HepG2 (cell line): ENCODE measurements at regions not wholly inside any gene's neighbourhood (a gene's known extent, or its start where the extent isn't known, plus 50 kb on each side); places are given as distances from the start of the nearest gene placed in this dataset.

Experiments used
- CREM ChIP-seq, 2 experiments: sonication (generic) in 1 of 2; formaldehyde crosslinking in 1 of 2; IDR thresholded peaks; 2 replicates each; pipeline versions ENCODE4 v1.4.0 to v1.6.1; 2016 to 2020; ENCODE audit warnings: antibody characterized with exemption in 1 of 2, mild to moderate bottlenecking in 1 of 2, missing genetic modification reagents in 1 of 2
- HMG20A ChIP-seq: IDR thresholded peaks from 2 replicates; pipeline ENCODE4 v1.6.1; 2016; ENCODE audit warnings: borderline replicate concordance
- MIER2 ChIP-seq: IDR thresholded peaks from 2 replicates; pipeline ENCODE4 v1.6.1; 2016; ENCODE audit warnings: missing biosample characterization, missing genetic modification reagents
- MLX ChIP-seq: IDR thresholded peaks from 2 replicates; pipeline ENCODE4 v1.6.1; 2016
- NCOR1 ChIP-seq: fragments of 200-600 bp; sonication (generic); IDR thresholded peaks from 2 replicates; pipeline ENCODE4 v1.7.0; 2017; ENCODE audit warnings: antibody characterized with exemption, low read length, borderline replicate concordance
- SOX6 ChIP-seq, 2 experiments: fragments of 450-650 bp in 1 of 2; sonication (generic) in 1 of 2; formaldehyde crosslinking in 1 of 2; IDR thresholded peaks; 2 replicates each; pipeline versions ENCODE4 v1.4.0 to v1.6.1; 2017 to 2020; ENCODE audit warnings: antibody characterized with exemption in 1 of 2, mild to moderate bottlenecking in 1 of 2, missing genetic modification reagents in 1 of 2
- SP140L ChIP-seq: sonication (generic); formaldehyde crosslinking; IDR thresholded peaks from 2 replicates; pipeline ENCODE4 v1.4.0; 2020; ENCODE audit warnings: missing genetic modification reagents, borderline replicate concordance

- TF ChIP-seq SOX6 (IDR thresholded peaks at IDR 0.05) (no peak), SOX6 (CRISPR knock-in tag; IDR thresholded peaks at IDR 0.05) (no peak), NCOR1 (no peak), MLX (no peak), HMG20A (no peak), SP140L (CRISPR knock-in tag) (no peak), MIER2 (CRISPR knock-in tag) (no peak), CREM (IDR thresholded peaks at IDR 0.05) (no peak), CREM (CRISPR knock-in tag; IDR thresholded peaks at IDR 0.05) (no peak)
Observed at GRCh38 chr10:84654671-84655070, 326.3 kb downstream of the CCSER2 start.
